Right lobe of liver (tissue), 6 donors: ENCODE measurements at regions not wholly inside any gene's neighbourhood (a gene's known extent, or its start where the extent isn't known, plus 50 kb on each side); places are given as distances from the start of the nearest gene placed in this dataset.

ENCODE experiments used
- ATAC-seq, 4 donors: fragments of 200-7000 bp; cut with Tn5 transposase; one replicate each; pipeline ENCODE4 v1.9.1; 2020; ENCODE audit warnings: mild to moderate bottlenecking in 4 of 4, moderate library complexity in 4 of 4
- DNase-seq, 3 donors: peaks; one replicate each; pipeline ENCODE4 v3.0.0-alpha.2; 2020
- H3K27ac ChIP-seq, 3 donors: fragments of 200-600 bp; one replicate each; pipeline ENCODE4 v1.8.0; 2022
- H3K27me3 ChIP-seq, 2 donors: fragments of 200-600 bp; one replicate each; pipeline ENCODE4 v1.8.0; 2022
- H3K36me3 ChIP-seq, 4 donors: fragments of 200-600 bp; sonication (generic) in 1 of 4; one replicate each; pipeline versions ENCODE4 v1.5.1 to v1.8.0; 2017 to 2022; ENCODE audit warnings: control low read depth in 1 of 4
- H3K4me1 ChIP-seq, 4 donors: fragments of 200-600 bp; sonication (generic) in 1 of 4; one replicate each; pipeline versions ENCODE4 v1.5.1 to v1.8.0; 2017 to 2022; ENCODE audit warnings: control low read depth in 1 of 4
- H3K4me3 ChIP-seq, 3 donors: fragments of 200-600 bp; one replicate each; pipeline ENCODE4 v1.8.0; 2022
- H3K9me3 ChIP-seq, 4 donors: fragments of 200-600 bp; sonication (generic) in 1 of 4; one replicate each; pipeline versions ENCODE4 v1.5.1 to v1.8.0; 2017 to 2022; ENCODE audit warnings: control low read depth in 1 of 4
- CTCF ChIP-seq, 4 donors: fragments of 200-600 bp in 3 of 4; fragments of 450-650 bp in 1 of 4; IDR thresholded peaks; one replicate each; pipeline versions ENCODE4 v1.5.1 to v1.8.0; 2016 to 2022; ENCODE audit warnings: antibody characterized with exemption in 4 of 4, mild to moderate bottlenecking in 2 of 4
- POLR2A ChIP-seq: fragments of 450-650 bp; IDR thresholded peaks from one replicate; pipeline ENCODE4 v1.6.1; 2017; ENCODE audit warnings: antibody characterized with exemption, mild to moderate bottlenecking
- WGBS: methylation state at CpG from one replicate; pipeline ENCODE4 v1.1.6; 2018; ENCODE audit warnings: low coverage, low lambda C conversion rate; ENCODE audit not compliant: insufficient coverage; ENCODE audit errors: missing lambda C conversion rate; 5-methylcytosine and 5-hydroxymethylcytosine counted together
- intact Hi-C, 2 donors: fragments of 100-400 bp; cut with DNase I; formaldehyde crosslinking; loops; one replicate each; pipeline versions ENCODE4 v1.11.2 to v1.14.1; 2022
- donor health status: DM: no; HTN: yes; CAD: no.
- donor health status: DM: no; HTN: no; CAD: no.
- donor health status: DM: no; HTN: no; CAD: no.
- donor health status: DM: no; HTN: yes; CAD: no.
- donor health status: DM: no; HTN: yes; CAD: no.

GRCh38 chr6:169931261-169931660 lies 179.8 kb downstream of the ERMARD start:
- peaks cover 0 to 19% (median 9%) of the 10 kb centered on the region in 4 donors for H3K4me1 ChIP-seq
- H3K27ac ChIP-seq, result no peak overlapping the region

GRCh38 chr6:169930799-169931198 lies 179.4 kb downstream of the ERMARD start:
- Histone ChIP-seq H3K27ac (no peak overlapping the region), H3K4me1 (peaks cover 0 to 19% (median 9%) of the 10 kb centered on the region in 4 donors), H3K4me3 (no peak overlapping the region), H3K9me3 (no peaks in the 10 kb centered on the region), H3K36me3 (no peaks in the 10 kb centered on the region), H3K27me3 (no peaks in the 10 kb centered on the region)
- ATAC-seq (no peak), DNase-seq (no peak)
- 73% methylated on average over 6 of the region's 6 CpGs for WGBS
- peak; percentile 17 to 40 (median 20) for TF ChIP-seq CTCF (IDR thresholded peaks at IDR 0.05)
- no peak for TF ChIP-seq POLR2A
- intact Hi-C loops, result no loop called here

More at GRCh38 chr6:169931261-169931660, 179.8 kb downstream of the ERMARD start:
- no peaks in the 10 kb centered on the region for H3K27me3 ChIP-seq
- intact Hi-C loops, result no loop called here
- H3K36me3 ChIP-seq, result no peaks in the 10 kb centered on the region
- DNase-seq (no peak), ATAC-seq (no peak)
- WGBS, result 88% methylated on average over 11 of the region's 11 CpGs
- H3K4me3 ChIP-seq, result no peak overlapping the region
- no peaks in the 10 kb centered on the region for H3K9me3 ChIP-seq
- TF ChIP-seq POLR2A (no peak), CTCF (IDR thresholded peaks at IDR 0.05) (no peak)

DNA sequence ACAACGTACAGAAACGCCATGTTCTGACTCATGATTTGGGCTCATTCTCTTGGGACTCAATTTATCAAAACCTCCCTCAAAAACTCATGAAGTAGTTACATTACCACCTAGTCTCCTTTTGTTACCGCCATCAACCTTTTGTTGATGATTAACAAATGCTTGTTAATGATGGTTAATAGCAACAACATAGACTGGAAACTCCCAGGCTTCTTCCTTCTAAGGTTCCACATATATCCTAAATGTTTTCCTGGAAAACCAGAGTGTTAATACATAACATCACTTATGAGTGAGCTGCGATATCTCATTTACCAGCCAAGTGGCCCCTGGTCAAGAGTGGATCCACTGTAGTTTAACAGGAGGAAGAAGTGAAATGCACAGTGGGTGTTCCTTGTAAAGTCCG lies 176.3 kb downstream of the ERMARD start:
- Histone ChIP-seq H3K27ac (no peak overlapping the region), H3K4me3 (no peak overlapping the region), H3K9me3 (no peaks in the 10 kb centered on the region), H3K27me3 (no peaks in the 10 kb centered on the region), H3K36me3 (no peaks in the 10 kb centered on the region), H3K4me1 (peaks cover 0 to 4% (median 2%) of the 10 kb centered on the region in 4 donors)
- intact Hi-C loops, result no loop called here
- no peak for DNase-seq
- TF ChIP-seq CTCF (IDR thresholded peaks at IDR 0.05), result no peak
- no peak for ATAC-seq
- 64% methylated on average over 3 of the region's 5 CpGs for WGBS

DNA sequence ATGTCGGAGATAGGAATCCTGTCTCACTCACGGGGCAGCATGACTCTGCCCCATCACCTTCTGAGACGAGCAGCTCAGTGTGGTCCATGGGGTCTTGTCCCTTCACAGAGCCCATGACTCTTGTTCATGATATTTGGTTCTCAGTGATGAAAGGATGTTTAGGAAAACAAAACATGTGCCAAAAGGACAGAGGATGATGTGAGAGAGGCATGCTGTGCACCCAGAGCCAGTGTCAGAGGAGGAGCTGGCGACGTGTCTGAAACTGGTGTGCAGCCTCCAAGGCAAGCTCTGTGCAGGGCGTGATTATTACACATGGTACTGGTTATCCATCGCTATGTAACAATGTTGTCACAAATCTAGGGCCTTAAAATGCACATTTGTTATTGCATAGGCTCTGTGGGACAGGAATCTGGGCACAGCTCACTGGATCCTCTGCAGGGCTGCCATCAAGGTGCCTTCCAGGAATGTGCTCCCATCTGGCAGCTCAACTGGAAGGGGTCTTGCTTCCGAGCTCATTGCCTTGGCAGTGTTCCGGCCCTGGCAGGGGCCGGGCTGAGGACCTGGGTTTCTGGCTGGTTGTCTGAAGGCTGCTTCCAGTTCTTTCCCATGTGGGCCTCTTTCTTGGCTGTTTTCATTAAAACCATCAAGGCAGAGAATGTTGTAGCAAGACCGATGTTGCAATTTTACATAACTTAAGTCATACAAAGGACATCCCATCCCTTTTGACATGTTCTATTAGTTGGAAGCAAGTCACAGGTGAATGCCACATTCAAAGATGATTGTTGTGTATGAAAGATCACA lies 175.4 kb downstream of the ERMARD start:
- peaks cover 0 to 13% (median 7%) of the 10 kb centered on the region in 4 donors for H3K4me1 ChIP-seq
- no peak overlapping the region for H3K27ac ChIP-seq
- no peaks in the 10 kb centered on the region for H3K36me3 ChIP-seq
- no peak for DNase-seq
- H3K27me3 ChIP-seq, result no peaks in the 10 kb centered on the region
- no peaks in the 10 kb centered on the region for H3K9me3 ChIP-seq
- no peak for ATAC-seq
- TF ChIP-seq POLR2A, result no peak
- no peak for TF ChIP-seq CTCF (IDR thresholded peaks at IDR 0.05)
- H3K4me3 ChIP-seq, result no peak overlapping the region
- intact Hi-C loops, result no loop called here
- 73% methylated on average over 7 of the region's 11 CpGs for WGBS
